Activated naive CD4-positive, alpha-beta T cell treated with anti-CD3 and anti-CD28 coated beads, Interleukin-2, amount 50 U/mL, for 72 hours (primary cell): ENCODE measurements at regions not wholly inside any gene's neighbourhood (a gene's known extent, or its start where the extent isn't known, plus 50 kb on each side); places are given as distances from the start of the nearest gene placed in this dataset.
"Not testable (repeated sequence)": the region's sequence is repeated elsewhere in the genome, so short reads cannot be mapped to it uniquely, and the experiment has no call there.

Experiments used
- ATAC-seq, 2 donors: fragments of 150-1000 bp; cut with Tn5 transposase; 2 replicates each; pipeline ENCODE4 v1.10.0; 2021; ENCODE audit warnings: mild to moderate bottlenecking in 2 of 2, moderate library complexity in 2 of 2
- DNase-seq, 2 donors: peaks; one replicate each; pipeline ENCODE4 v3.0.0; 2021 to 2022; ENCODE audit warnings: low spot score in 2 of 2
- H3K27ac Mint-ChIP-seq, 2 donors: one replicate each; pipeline ENCODE4 v1.8.0; 2022; ENCODE audit warnings: mild to moderate bottlenecking in 2 of 2, mixed read lengths in 2 of 2
- H3K36me3 Mint-ChIP-seq, 2 donors: one replicate each; pipeline ENCODE4 v1.8.0; 2022; ENCODE audit warnings: mixed read lengths in 2 of 2
- H3K9me3 Mint-ChIP-seq, 2 donors: one replicate each; pipeline ENCODE4 v1.8.0; 2022; ENCODE audit warnings: mixed read lengths in 2 of 2

DNA sequence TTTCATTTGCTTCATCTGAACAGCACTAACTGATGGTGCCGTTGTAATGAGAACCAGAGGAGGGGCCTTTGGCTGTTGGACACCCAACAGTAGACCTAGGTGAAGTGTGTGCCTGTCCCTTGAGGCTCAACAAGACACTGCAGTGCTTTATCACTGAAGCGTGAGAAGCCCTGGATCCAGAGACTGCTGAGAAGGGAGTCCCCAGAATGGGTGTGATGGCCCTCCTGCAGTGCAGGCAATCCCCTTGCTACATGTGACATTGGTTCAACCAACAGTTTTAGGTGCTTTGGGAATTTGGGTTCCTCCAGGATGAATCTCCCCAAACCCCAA, 125.6 kb downstream of the BRD1 start:
- H3K36me3 Mint-ChIP-seq = peaks cover 5 to 8% of the 10 kb centered on the region in 2 donors
- H3K27ac Mint-ChIP-seq = no peak overlapping the region
- DNase-seq (peak in 1 of 2 donors; percentile 30), ATAC-seq (no peak)
- H3K9me3 Mint-ChIP-seq = peaks cover 6 to 9% of the 10 kb centered on the region in 2 donors

DNA sequence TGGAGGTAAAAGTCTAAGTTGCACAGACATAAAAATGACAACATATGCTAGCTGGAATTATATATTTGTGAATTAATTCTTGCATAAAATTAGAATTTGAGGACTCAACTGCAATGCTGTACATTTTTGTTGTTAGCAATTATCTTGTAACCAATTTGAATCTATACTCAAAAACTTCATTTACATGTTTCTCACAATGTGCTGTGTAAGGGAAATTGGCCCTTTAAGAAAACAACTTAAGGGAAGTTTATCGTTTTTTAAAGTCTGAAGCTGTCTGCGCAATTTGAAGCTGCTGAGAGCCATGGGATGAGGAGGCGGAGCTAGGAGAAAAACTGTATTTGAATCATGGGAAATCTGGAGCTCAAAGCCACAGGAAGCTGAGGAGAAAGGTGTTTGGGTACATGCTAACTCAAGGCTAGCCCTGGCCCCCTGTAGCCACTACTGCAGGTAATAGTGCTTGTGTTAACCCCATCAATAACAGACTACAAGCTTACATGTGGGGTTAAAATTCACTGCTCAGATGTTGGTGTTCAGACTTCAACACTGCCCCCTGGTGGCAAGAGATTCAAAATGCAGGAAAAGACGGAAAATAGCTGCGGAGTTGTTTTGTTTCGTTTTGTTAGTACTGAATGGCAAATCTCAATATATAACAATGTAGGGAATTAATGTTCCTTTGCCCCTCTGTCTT, 126.1 kb downstream of the BRD1 start:
- DNase-seq (peak in 1 of 2 donors; percentile 25), ATAC-seq (no peak)
- no peak overlapping the region for H3K27ac Mint-ChIP-seq
- H3K36me3 Mint-ChIP-seq = peaks cover 5 to 8% of the 10 kb centered on the region in 2 donors
- H3K9me3 Mint-ChIP-seq = peaks cover 6 to 10% of the 10 kb centered on the region in 2 donors

DNA sequence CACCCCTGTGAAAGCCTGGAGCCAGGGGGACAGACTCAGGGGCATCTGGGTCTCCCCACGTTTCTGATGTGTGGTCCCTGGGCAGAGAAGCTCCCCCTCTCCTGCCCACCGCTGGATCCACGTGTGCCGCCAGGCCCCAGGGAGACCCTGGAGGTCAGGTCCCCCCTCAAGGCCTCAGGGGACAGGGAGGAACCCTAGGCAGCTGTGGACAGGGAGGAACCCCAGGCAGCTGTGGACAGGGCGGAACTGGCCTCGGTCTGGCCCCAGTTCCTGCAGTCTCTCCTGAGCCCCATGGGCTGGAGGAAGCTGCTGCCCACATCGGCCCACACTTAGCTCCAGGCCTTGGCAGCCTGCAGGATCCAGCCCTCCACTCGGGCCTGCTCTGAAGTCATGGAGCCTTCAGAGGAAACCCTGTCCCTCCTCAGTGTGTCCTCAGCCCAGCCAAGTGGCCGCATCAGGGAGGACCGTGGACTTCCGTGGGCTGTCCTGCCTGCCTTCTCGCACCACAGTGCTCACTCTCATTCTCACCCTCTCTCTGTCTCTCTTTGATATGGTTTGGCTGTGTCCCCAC, 127.7 kb downstream of the BRD1 start:
- peak overlapping the region in 1 of 2 donors; percentile 75 for H3K27ac Mint-ChIP-seq
- ATAC-seq = no peak
- no peak for DNase-seq
- H3K36me3 Mint-ChIP-seq = peaks cover 5 to 8% of the 10 kb centered on the region in 2 donors
- peaks cover 6 to 10% of the 10 kb centered on the region in 2 donors for H3K9me3 Mint-ChIP-seq

DNA sequence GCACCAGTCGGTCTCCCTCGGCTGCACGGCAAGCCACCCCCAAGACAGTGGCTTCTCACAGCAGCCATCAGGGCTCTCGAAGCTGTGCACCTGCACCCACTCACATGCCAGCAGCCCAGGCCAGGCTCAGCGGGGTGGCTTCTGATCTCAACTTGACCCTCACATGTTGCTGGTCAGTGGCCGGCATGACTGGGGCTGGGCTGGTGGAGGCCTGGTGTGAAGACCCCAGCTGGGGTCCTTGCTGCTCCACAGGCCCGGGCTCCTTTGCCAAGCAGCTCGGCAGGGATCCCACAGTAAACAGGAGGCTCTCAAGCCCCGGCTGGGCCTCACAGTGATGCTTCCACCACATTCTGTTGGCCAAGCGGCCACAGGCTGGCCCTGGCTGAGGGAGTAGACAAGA, 128.2 kb downstream of the BRD1 start:
- Mint-ChIP-seq H3K36me3 (peaks cover 5 to 8% of the 10 kb centered on the region in 2 donors), H3K27ac (no peak overlapping the region), H3K9me3 (peaks cover 6 to 10% of the 10 kb centered on the region in 2 donors)
- ATAC-seq (no peak), DNase-seq (no peak)

DNA sequence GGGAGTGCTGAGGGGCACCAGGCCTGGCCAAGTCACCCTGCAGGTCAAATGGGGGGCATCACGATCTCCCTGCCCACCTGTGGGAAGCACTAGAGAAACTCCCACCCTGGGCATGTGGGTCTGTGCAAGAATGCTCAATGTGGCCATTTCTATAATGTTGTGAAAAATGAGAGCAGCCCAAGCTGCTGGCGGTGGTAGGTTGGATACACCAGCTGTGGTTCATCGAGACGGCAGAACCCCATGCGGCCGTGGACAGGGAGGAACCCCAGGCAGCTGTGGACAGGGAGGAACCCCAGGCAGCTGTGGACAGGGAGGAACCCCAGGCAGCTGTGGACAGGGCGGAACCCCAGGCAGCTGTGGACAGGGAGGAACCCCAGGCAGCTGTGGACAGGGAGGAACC, 129.1 kb downstream of the BRD1 start:
- H3K27ac Mint-ChIP-seq, H3K36me3 Mint-ChIP-seq, H3K9me3 Mint-ChIP-seq, DNase-seq, ATAC-seq: not testable (repeated sequence)

DNA sequence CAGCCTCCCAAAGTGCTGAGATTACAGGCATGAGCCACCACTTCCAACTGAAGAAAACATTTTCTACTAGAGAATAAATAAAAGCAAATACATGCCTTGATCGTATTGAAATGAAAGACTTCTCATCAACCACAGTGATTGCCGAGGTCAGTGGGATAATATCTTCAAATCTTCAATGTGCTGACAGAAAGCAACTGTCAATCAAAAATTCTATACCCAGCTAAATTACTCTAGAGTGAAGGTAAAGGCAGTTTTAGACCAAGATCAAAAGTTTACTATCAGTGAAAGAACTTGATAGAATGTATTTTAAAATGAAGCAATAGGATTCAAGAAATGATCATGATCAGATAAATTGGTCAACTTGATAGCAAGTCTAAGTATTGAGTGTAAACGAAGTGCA, 130.6 kb downstream of the BRD1 start:
- Mint-ChIP-seq H3K36me3 (peaks cover 0 to 8% of the 10 kb centered on the region in 2 donors), H3K9me3 (peaks cover 6 to 10% of the 10 kb centered on the region in 2 donors)

DNA sequence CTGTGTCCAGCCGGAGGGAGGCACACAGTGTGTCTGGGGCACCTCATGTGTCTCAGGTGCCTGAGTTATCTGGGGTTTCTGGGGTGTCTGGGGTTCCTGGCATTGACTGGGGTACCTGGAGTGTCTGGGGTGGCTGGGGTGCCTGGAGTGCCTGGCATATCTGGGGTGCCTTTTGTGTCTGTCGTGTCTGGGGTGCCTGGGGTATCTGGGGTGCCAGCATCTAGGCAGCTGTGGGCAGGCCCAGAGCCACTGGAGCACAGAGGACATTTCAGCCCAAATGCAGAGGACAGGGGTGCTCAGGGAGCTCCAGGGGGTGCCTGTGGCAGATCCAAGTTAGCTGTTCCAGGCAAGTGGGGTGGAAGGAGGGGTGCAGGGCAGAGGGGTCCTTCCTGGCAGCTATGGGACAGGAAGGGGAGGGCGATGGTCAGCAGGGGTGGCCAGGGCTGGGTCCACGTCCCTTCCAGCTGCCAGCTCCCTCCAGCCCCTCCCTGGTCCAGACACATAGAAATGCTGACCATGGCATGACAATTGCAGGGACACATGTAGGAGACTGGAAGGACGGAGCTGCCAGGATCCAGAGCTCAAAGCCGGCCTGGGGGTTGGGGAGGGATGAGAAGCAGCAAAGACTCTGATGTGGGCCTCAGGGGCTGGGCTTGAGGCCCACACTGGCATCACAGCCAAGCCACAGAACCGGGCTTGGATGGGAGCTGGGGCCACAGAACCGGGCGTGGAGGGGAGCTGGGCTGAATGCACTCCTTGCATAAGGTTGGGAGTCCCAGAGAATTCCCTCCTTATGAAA, 133.0 kb downstream of the BRD1 start:
- Mint-ChIP-seq H3K36me3 (no peaks in the 10 kb centered on the region), H3K9me3 (peaks cover 0 to 5% of the 10 kb centered on the region in 2 donors), H3K27ac (no peak overlapping the region)
- DNase-seq (no peak), ATAC-seq (no peak)

More for the DNA sequence above, 130.6 kb downstream of the BRD1 start:
- ATAC-seq (no peak), DNase-seq (no peak)
- no peak overlapping the region for H3K27ac Mint-ChIP-seq

DNA sequence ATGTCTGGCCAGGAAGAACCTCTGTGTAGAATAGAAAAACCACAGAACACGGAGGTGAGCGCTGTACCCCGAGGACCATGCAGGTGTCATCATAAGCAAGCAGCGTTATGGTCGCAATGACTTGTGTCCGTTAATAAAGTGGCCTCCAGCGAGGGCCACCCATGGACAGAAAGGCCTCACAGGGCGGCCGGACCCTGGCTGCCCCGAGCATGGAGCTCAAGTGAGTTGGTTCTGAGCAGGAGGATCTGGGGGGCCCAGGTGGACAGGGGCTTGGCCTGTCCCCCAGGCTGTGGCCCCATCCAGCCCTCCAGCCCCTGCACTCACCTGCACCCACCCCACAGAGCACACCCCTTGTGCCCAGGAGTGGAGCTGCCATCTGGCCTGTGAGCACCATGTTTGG, 133.8 kb downstream of the BRD1 start:
- H3K9me3 Mint-ChIP-seq = peaks cover 0 to 5% of the 10 kb centered on the region in 2 donors
- ATAC-seq (no peak), DNase-seq (no peak)
- H3K27ac Mint-ChIP-seq = no peak overlapping the region
- no peaks in the 10 kb centered on the region for H3K36me3 Mint-ChIP-seq

DNA sequence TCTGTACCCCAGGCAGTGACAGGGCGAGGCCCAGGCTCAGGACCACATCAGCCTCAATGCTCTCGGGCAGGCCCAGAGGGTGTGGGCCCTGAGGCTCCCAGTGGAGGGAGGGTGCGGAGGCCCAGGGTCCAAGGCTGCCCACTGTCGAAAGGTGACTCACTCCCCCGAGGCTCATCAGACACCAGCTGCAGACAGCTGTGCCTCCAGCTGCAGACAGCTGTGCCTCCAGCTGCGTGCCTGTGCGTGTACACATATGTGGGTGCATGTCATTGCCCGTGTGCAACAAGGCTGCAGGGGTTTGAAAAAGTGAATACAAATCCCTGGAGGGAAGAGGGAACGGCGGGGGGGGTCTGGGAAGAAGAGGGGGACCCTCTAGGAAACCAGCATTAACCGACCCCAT, 134.3 kb downstream of the BRD1 start:
- H3K9me3 Mint-ChIP-seq = peaks cover 0 to 5% of the 10 kb centered on the region in 2 donors
- H3K27ac Mint-ChIP-seq = no peak overlapping the region
- no peaks in the 10 kb centered on the region for H3K36me3 Mint-ChIP-seq
- no peak for DNase-seq
- ATAC-seq = no peak

DNA sequence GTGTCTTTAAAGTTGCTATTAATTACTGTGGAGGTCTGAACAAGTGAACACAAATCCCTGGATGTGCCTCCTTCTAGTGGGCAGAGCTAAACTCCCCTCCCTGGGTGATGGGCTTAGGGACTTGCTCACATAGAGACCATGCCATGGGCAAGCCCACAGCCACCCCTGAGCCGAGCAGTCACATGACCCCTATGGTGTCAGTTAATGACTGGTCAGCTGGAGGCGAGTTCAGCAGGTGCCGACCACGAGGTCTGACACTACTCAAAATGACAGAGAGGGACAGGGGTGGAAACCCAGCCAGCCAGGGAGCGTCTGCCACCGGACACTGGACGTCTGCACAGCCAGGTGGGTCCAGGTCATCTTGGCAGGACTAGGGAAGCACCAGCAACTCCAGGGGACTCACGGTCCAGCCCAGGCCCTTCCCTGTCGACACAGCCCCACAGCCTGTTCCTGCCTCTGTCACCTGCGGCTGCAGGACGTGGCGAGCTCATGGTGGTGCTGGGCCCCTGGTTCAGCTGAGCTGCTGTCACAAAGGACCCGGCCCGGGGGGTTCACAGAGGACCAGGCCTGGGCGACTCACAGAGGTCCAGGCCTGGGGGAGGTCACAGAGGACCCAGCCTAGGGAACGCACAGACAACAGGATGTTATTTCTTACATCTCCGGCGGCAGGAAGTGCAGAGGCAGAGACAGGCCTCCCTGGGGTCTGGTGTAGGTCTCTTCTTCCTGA, 135.0 kb downstream of the BRD1 start:
- no peaks in the 10 kb centered on the region for H3K36me3 Mint-ChIP-seq
- no peak for ATAC-seq
- no peak for DNase-seq
- H3K9me3 Mint-ChIP-seq = peaks cover 0 to 5% of the 10 kb centered on the region in 2 donors
- H3K27ac Mint-ChIP-seq = no peak overlapping the region

DNA sequence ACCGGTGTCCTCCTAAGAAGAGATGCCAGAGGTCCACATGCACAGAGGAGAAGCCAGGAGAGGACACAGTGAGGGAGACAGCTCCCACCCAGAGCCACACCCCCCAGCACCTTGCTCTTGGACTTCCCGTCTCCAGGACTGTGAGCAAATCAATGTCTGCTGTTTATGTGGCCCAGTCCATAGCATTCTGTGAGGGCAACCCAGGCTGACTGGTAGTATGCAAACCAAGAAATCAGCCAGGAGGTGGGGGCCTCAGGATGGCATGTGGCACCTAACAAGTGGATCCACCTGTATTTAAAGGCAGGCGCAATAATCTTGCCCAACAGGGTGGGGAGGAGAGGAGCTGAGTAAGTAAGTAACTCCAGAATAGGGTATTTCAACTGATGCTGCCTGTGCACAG, 136.4 kb downstream of the BRD1 start:
- H3K9me3 Mint-ChIP-seq = no peaks in the 10 kb centered on the region
- ATAC-seq (no peak), DNase-seq (no peak)
- H3K27ac Mint-ChIP-seq = no peak overlapping the region
- no peaks in the 10 kb centered on the region for H3K36me3 Mint-ChIP-seq

DNA sequence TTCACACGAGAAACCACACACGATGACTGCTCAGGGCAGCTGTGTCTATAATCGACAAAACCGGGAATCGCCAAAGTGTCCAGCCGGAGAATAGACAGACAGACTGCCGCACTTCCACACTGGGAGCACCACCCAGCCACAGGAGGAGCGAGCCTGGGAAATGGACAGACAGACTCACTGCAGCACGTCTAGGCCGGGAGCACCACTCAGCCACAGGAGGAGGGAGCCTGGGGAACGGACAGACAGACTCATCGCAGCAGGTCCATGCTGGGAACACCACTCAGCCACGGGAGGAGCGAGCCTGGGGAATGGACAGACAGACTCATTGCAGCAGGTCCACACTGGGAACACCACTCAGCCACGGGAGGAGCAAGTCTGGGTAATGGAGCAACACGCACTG, 137.2 kb downstream of the BRD1 start:
- no peak for ATAC-seq
- Mint-ChIP-seq H3K27ac (no peak overlapping the region), H3K36me3 (no peaks in the 10 kb centered on the region), H3K9me3 (no peaks in the 10 kb centered on the region)
- no peak for DNase-seq

DNA sequence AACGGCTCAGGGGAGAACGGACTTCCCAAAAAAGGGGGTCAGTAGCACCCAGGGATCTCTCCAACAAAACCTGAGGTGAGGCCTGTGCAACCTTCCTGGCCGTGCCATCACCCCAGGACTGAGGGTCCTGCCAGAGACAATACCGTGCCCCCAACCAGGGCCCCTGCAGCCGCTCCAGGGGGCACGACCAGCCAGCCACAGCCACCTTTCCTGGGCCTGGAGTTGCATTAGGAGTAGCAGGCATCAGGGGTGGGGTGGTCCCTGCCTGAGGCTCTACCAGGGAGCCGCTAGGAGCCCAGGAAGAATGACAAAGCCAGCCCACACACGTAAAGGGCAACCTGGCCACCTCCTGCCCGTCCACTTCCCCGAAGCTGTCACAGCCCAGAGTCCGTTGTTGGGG, 137.8 kb downstream of the BRD1 start:
- DNase-seq (no peak), ATAC-seq (no peak)
- H3K9me3 Mint-ChIP-seq = no peaks in the 10 kb centered on the region
- no peak overlapping the region for H3K27ac Mint-ChIP-seq
- no peaks in the 10 kb centered on the region for H3K36me3 Mint-ChIP-seq

DNA sequence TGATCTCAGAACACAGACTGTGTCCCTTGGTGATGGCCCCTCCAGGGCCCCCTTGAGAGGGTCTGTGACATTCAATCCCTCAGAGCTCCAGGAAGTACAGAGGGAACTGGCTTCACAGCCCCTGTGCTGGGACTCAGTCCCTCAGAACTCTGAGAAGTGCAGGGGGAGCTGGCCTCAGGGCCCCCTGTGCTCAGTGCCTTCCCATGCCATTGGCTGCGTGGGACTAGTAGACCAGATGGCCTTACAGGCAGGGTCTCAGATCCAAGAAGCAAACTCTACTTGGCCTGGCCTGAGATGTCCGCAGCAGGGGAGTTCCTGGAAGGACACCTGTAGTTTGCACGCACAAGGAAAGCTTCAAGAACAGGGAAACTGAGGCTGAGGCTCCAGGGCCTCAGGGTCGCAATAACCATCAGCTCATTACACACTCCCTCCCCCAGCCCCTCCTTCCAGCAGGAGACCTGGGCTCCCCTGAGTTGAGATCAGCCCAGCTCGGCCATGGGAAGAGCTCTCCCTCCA, 138.4 kb downstream of the BRD1 start:
- Mint-ChIP-seq H3K27ac (no peak overlapping the region), H3K36me3 (no peaks in the 10 kb centered on the region), H3K9me3 (no peaks in the 10 kb centered on the region)
- DNase-seq (no peak), ATAC-seq (no peak)

DNA sequence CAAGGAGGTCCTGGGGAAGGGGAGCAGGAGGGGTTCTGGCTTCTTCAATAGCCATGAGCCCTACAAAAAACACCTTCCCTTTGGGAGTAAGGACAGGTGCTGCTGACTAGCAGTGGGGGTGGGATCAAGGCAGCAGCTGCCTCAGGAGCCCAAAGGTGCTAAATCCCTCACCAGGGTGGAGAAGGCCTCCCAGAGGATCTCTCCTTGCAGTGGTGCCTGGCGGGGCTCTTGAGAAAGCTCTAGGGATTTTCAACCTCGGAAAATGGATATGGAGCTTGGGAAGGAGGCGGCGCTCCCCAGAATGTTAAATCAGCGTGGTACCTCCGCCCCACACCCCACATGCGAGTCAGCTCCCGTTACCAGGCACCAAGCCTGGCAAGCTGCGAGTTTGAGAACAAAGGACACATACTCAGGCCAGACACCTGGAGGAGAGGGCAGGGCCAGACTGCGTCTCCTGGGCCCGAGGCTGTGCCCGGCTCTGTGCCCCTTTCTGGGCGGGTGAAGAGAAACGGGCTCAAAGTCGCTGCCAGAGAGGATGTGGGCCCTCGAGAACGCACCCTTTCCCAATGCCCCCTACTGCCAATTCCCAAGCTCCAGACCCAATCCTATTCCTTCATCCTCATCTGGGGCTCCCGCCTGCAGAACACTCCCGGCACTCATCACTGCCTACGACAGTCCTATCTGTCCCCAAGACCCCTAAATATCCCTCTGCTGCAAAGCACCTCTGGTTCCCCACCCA, 139.0 kb downstream of the BRD1 start:
- no peaks in the 10 kb centered on the region for H3K36me3 Mint-ChIP-seq
- DNase-seq = no peak
- no peak overlapping the region for H3K27ac Mint-ChIP-seq
- no peaks in the 10 kb centered on the region for H3K9me3 Mint-ChIP-seq
- no peak for ATAC-seq

DNA sequence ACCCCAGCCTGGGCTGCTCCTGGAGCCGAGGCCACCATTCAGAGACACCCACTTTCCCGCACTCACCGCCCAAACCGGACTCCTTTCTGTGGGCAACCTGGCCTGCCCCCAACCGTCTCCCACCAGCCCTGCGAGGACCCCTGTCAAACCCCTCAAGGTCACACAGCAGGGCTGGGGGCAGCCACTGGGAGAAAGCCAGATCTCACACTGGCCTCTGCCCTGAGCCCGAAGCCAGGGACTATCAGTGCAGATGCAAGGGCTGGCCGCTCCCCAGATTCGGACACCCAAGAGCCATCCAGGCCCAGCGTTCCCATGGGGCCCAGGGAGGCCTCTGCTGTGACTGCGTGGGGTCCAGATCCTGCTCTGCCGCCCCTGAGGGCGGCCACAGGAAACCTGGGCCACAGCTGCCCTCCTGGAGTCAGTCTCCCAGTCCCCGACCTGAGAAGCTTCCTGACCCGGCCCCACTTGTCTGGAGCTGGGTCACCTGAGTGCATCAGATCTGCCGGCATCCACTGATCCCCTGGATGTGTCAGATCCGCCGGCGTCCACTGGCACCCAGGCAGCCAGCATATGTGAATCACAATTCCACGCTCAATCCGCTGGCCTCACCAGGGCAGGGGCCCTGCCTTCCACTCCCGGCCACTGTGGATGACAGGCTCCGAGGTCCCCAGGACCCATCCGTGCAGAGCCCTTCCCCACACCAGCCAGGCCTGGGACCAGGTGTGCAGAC, 139.7 kb downstream of the BRD1 start:
- Mint-ChIP-seq H3K9me3 (no peaks in the 10 kb centered on the region), H3K36me3 (no peaks in the 10 kb centered on the region), H3K27ac (no peak overlapping the region)
- DNase-seq = no peak
- ATAC-seq = no peak
